SJSA1 (cell line): ENCODE measurements at regions not wholly inside any gene's neighbourhood (a gene's known extent, or its start where the extent isn't known, plus 50 kb on each side); places are given as distances from the start of the nearest gene placed in this dataset.
A peak's percentile ranks its signal among the peaks of the same experiment; 100 is the strongest.
"Not testable (repeated sequence)": the region's sequence is repeated elsewhere in the genome, so short reads cannot be mapped to it uniquely, and the experiment has no call there.

Experiments used
- DNase-seq, 2 experiments: peaks; one replicate each; pipeline ENCODE4 v3.0.0-alpha.2; 2015 to 2020; ENCODE audit warnings: low spot score in 2 of 2, low read depth in 1 of 2
- H3K27ac ChIP-seq: fragments of 250-450 bp; sonication (Bioruptor Pico); 2 replicates; pipeline ENCODE4 v1.5.1; 2020; ENCODE audit warnings: mild to moderate bottlenecking, moderate library complexity
- H3K27me3 ChIP-seq: fragments of 250-450 bp; sonication (Bioruptor Pico); replicated peaks from 2 replicates; pipeline ENCODE4 v1.5.1; 2020; ENCODE audit warnings: mild to moderate bottlenecking, moderate library complexity
- H3K36me3 ChIP-seq: fragments of 250-450 bp; sonication (Bioruptor Pico); 2 replicates; pipeline ENCODE4 v1.5.1; 2020; ENCODE audit warnings: mild to moderate bottlenecking
- H3K4me1 ChIP-seq: fragments of 250-450 bp; sonication (Bioruptor Pico); replicated peaks from 2 replicates; pipeline ENCODE4 v1.6.1; 2021; ENCODE audit warnings: mild to moderate bottlenecking
- H3K4me3 ChIP-seq: fragments of 250-450 bp; sonication (Bioruptor Pico); 2 replicates; pipeline ENCODE4 v1.5.1; 2020; ENCODE audit warnings: mild to moderate bottlenecking
- H3K9me3 ChIP-seq: fragments of 250-450 bp; sonication (Bioruptor Pico); replicated peaks from 2 replicates; pipeline ENCODE4 v1.5.1; 2020; ENCODE audit warnings: mild to moderate bottlenecking

- DNase-seq: no peak
- H3K4me3 ChIP-seq: no peak overlapping the region
- H3K27me3 ChIP-seq: no peaks in the 10 kb centered on the region
- H3K4me1 ChIP-seq: no peaks in the 10 kb centered on the region
- H3K36me3 ChIP-seq: no peaks in the 10 kb centered on the region
- no peak overlapping the region for H3K27ac ChIP-seq
- H3K9me3 ChIP-seq: no peaks in the 10 kb centered on the region
Measured at GRCh38 chr13:60661521-60661920, 264.5 kb downstream of the TDRD3 start.

GRCh38 chr13:60657586-60657985 lies 260.6 kb downstream of the TDRD3 start:
- not testable (repeated sequence) for H3K4me1 ChIP-seq, H3K36me3 ChIP-seq, H3K27ac ChIP-seq, H3K9me3 ChIP-seq, H3K4me3 ChIP-seq, DNase-seq, H3K27me3 ChIP-seq

- Histone ChIP-seq H3K4me1 (no peaks in the 10 kb centered on the region), H3K27ac (no peak overlapping the region), H3K4me3 (no peak overlapping the region), H3K9me3 (no peaks in the 10 kb centered on the region), H3K27me3 (no peaks in the 10 kb centered on the region), H3K36me3 (no peaks in the 10 kb centered on the region)
- DNase-seq: no peak
Measured at GRCh38 chr13:60655256-60655655, 258.2 kb downstream of the TDRD3 start.

- Histone ChIP-seq H3K27ac (no peak overlapping the region), H3K4me3 (no peak overlapping the region)
- DNase-seq: no peak
Measured at GRCh38 chr13:60654415-60654814, 257.4 kb downstream of the TDRD3 start.

GRCh38 chr13:60647547-60647946 lies 250.5 kb downstream of the TDRD3 start:
- Histone ChIP-seq H3K4me1 (no peaks in the 10 kb centered on the region), H3K27me3 (no peaks in the 10 kb centered on the region), H3K9me3 (no peaks in the 10 kb centered on the region), H3K4me3 (no peak overlapping the region), H3K27ac (no peak overlapping the region), H3K36me3 (no peaks in the 10 kb centered on the region)
- no peak for DNase-seq

More at GRCh38 chr13:60654415-60654814, 257.4 kb downstream of the TDRD3 start:
- Histone ChIP-seq H3K27me3 (no peaks in the 10 kb centered on the region), H3K9me3 (no peaks in the 10 kb centered on the region), H3K4me1 (no peaks in the 10 kb centered on the region), H3K36me3 (no peaks in the 10 kb centered on the region)

GRCh38 chr13:60646620-60647019 lies 249.6 kb downstream of the TDRD3 start:
- H3K9me3 ChIP-seq: no peaks in the 10 kb centered on the region

GRCh38 chr13:60645676-60646075 lies 248.7 kb downstream of the TDRD3 start:
- no peak for DNase-seq
- H3K27me3 ChIP-seq: no peaks in the 10 kb centered on the region
- H3K27ac ChIP-seq: no peak overlapping the region
- no peaks in the 10 kb centered on the region for H3K4me1 ChIP-seq
- H3K36me3 ChIP-seq: no peaks in the 10 kb centered on the region
- no peaks in the 10 kb centered on the region for H3K9me3 ChIP-seq
- H3K4me3 ChIP-seq: no peak overlapping the region

More at GRCh38 chr13:60646620-60647019, 249.6 kb downstream of the TDRD3 start:
- Histone ChIP-seq H3K4me3 (no peak overlapping the region), H3K27ac (no peak overlapping the region), H3K4me1 (no peaks in the 10 kb centered on the region), H3K36me3 (no peaks in the 10 kb centered on the region), H3K27me3 (no peaks in the 10 kb centered on the region)
- DNase-seq: no peak

GRCh38 chr13:60642552-60642951 lies 245.5 kb downstream of the TDRD3 start:
- H3K27ac ChIP-seq: no peak overlapping the region
- H3K36me3 ChIP-seq: no peaks in the 10 kb centered on the region
- H3K4me3 ChIP-seq: no peak overlapping the region

GRCh38 chr13:60629158-60629557 lies 232.1 kb downstream of the TDRD3 start:
- Histone ChIP-seq H3K4me1 (no peaks in the 10 kb centered on the region), H3K9me3 (no peaks in the 10 kb centered on the region), H3K4me3 (no peak overlapping the region), H3K27ac (no peak overlapping the region), H3K36me3 (no peaks in the 10 kb centered on the region), H3K27me3 (no peaks in the 10 kb centered on the region)
- no peak for DNase-seq

More at GRCh38 chr13:60642552-60642951, 245.5 kb downstream of the TDRD3 start:
- H3K27me3 ChIP-seq: no peaks in the 10 kb centered on the region
- no peaks in the 10 kb centered on the region for H3K9me3 ChIP-seq
- no peak for DNase-seq
- H3K4me1 ChIP-seq: no peaks in the 10 kb centered on the region

- H3K36me3 ChIP-seq: no peaks in the 10 kb centered on the region
- DNase-seq: peak in 1 of 2 experiments; percentile 29
Measured at GRCh38 chr13:60627071-60627686, 230.2 kb downstream of the TDRD3 start.

More at GRCh38 chr13:60627071-60627686, 230.2 kb downstream of the TDRD3 start:
- H3K9me3 ChIP-seq: no peaks in the 10 kb centered on the region
- H3K27me3 ChIP-seq: no peaks in the 10 kb centered on the region
- H3K4me1 ChIP-seq: no peaks in the 10 kb centered on the region
- no peak overlapping the region for H3K27ac ChIP-seq
- no peak overlapping the region for H3K4me3 ChIP-seq
